ENCODE measurements at regions not wholly inside any gene's neighbourhood (a gene's known extent, or its start where the extent isn't known, plus 50 kb on each side); places are given as distances from the start of the nearest gene placed in this dataset.

DNA sequence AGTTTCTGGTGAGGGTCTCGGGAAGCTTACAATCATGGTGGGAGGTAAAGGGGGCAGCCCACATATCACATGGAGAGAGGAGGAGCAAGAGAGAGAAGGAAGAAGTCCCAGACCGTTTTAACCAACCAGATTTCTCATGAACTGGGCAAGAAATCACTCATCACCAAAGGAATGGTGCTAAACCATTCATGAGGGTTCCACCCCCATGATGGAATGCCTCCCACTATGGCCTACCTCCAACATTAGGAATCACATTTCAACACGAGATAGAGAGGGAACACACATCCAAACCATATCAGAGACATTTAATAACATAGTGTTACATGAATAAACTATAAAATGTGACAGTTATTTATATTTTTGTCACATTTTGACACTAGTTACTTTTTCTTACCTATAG is 214.8 kb upstream of the MAGI2 start:
- in situ Hi-C loops (cut with MboI): no loop called here
- TF ChIP-seq EZH2phosphoT487 (IDR thresholded peaks at IDR 0.05; ENCODE audit: insufficient read depth, low read depth) (no peak), EZH2 (IDR thresholded peaks at IDR 0.05; ENCODE audit: insufficient read depth, poor library complexity, severe bottlenecking) (no peak)
- WGBS, 2 experiments (ENCODE audit: low coverage in 1 of 2, low lambda C conversion rate in 2 of 2, missing lambda C conversion rate in 2 of 2): 22 to 31% methylated on average over 3 of the region's 3 CpGs

DNA sequence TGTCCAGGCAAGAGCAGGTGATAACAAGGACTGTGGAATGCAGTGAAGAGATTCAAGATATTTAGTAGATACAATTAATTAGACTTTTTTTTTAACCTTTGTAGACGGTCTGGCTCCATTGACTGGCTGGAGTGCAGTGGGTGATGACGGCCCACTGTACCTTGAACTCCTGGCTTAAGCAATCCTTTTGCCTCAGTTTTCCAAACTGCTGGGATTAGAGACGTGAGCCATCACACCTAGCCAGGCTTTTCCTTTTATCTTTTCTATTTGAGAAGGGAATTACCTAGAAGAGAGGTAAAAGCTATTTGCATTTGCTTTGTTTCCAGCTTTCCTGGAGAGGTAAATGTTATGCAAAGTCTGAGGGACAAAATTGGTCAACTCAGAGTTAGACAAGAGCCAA is 213.0 kb upstream of the MAGI2 start:
- 59 to 68% methylated on average over 3 of the region's 3 CpGs for WGBS, 2 experiments (ENCODE audit: low coverage in 1 of 2, low lambda C conversion rate in 2 of 2, missing lambda C conversion rate in 2 of 2)
- H3K4me2 ChIP-seq (ENCODE audit: unreplicated experiment): no peak overlapping the region
- no peak overlapping the region for H2AFZ ChIP-seq
- H4K20me1 ChIP-seq (ENCODE audit: insufficient read depth): no peaks in the 10 kb centered on the region
- TF ChIP-seq EZH2 (IDR thresholded peaks at IDR 0.05; ENCODE audit: insufficient read depth, poor library complexity, severe bottlenecking): no peak
- TF ChIP-seq EZH2phosphoT487 (IDR thresholded peaks at IDR 0.05; ENCODE audit: insufficient read depth, low read depth): no peak
- no peaks in the 10 kb centered on the region for H3K4me1 ChIP-seq (ENCODE audit: insufficient read depth)
- in situ Hi-C loops (cut with MboI): no loop called here
- H3F3A ChIP-seq (ENCODE audit: insufficient read depth): no peaks in the 10 kb centered on the region
- no peaks in the 10 kb centered on the region for H3K79me2 ChIP-seq (ENCODE audit: insufficient read depth)
- no peaks in the 10 kb centered on the region for H3K9me3 ChIP-seq (ENCODE audit: low read depth)
- no peak overlapping the region for H3K9ac ChIP-seq
- H3K27ac ChIP-seq: no peak overlapping the region
- H3K4me3 ChIP-seq: no peak overlapping the region
- no peak for DNase-seq
- H3K36me3 ChIP-seq (ENCODE audit: low read depth): no peaks in the 10 kb centered on the region
- H3K9me2 ChIP-seq (ENCODE audit: insufficient read depth): no peaks in the 10 kb centered on the region; the same call in 1 of the 2 replicates
- no peaks in the 10 kb centered on the region for H3K27me3 ChIP-seq (replicated peaks; ENCODE audit: insufficient read depth)

More for the DNA sequence above, 214.8 kb upstream of the MAGI2 start:
- no peaks in the 10 kb centered on the region for H3K9me3 ChIP-seq (ENCODE audit: low read depth)
- no peak overlapping the region for H3K9ac ChIP-seq
- H3F3A ChIP-seq (ENCODE audit: insufficient read depth): no peaks in the 10 kb centered on the region
- H3K36me3 ChIP-seq (ENCODE audit: low read depth): no peaks in the 10 kb centered on the region
- H3K4me3 ChIP-seq: no peak overlapping the region
- H3K4me1 ChIP-seq (ENCODE audit: insufficient read depth): no peaks in the 10 kb centered on the region
- no peaks in the 10 kb centered on the region for H3K79me2 ChIP-seq (ENCODE audit: insufficient read depth)
- H3K27ac ChIP-seq: no peak overlapping the region
- H2AFZ ChIP-seq: no peak overlapping the region
- H3K4me2 ChIP-seq (ENCODE audit: unreplicated experiment): no peak overlapping the region
- no peaks in the 10 kb centered on the region for H3K27me3 ChIP-seq (replicated peaks; ENCODE audit: insufficient read depth)
- no peaks in the 10 kb centered on the region for H4K20me1 ChIP-seq (ENCODE audit: insufficient read depth)
- peak; percentile 11 for DNase-seq
- no peaks in the 10 kb centered on the region; the same call in 1 of the 2 replicates for H3K9me2 ChIP-seq (ENCODE audit: insufficient read depth)

DNA sequence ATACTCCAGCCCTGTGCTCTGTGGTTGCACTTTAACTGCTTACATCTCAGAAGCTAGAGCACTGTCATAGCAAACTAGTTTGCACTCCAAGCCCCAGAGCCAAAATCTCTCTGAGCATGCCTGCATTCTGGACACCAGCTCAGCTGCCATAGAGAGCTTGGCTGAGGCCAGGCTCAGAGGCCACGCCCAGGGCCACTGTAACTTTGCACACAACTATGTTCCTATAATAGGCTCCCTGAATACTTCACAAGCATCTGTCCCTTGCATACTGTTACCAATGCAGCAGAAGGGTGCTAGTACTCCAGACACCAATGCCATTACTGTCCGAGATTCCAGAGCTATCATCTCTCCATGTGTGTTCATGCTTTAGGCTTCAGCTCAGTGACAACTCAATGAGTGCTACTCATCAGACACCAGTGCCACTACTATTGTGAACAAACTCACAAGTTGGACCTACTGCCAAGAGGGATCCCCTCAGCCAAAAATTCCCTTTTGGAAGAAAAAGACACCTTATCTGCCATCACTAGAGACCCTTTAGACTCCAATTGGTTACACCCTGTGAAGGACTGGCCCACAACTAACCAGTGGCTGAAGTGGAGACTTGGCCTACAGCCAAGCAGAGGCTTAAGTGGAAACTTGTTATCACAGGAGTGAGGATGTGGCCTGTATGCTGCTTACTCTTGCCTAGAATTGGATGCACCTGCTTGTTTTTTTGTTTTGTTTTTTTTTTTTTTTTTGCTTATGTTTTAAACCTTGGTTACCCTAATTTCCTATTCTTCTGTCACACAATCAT is 211.6 kb upstream of the MAGI2 start:
- TF ChIP-seq EZH2phosphoT487 (IDR thresholded peaks at IDR 0.05; ENCODE audit: insufficient read depth, low read depth) (no peak), EZH2 (IDR thresholded peaks at IDR 0.05; ENCODE audit: insufficient read depth, poor library complexity, severe bottlenecking) (no peak)
- Histone ChIP-seq H3K9me2 (ENCODE audit: insufficient read depth) (no peaks in the 10 kb centered on the region; the same call in 1 of the 2 replicates), H3K27ac (no peak overlapping the region), H4K20me1 (ENCODE audit: insufficient read depth) (no peaks in the 10 kb centered on the region), H2AFZ (no peak overlapping the region), H3K9ac (no peak overlapping the region), H3K9me3 (ENCODE audit: low read depth) (no peaks in the 10 kb centered on the region), H3K4me1 (ENCODE audit: insufficient read depth) (no peaks in the 10 kb centered on the region), H3K27me3 (replicated peaks; ENCODE audit: insufficient read depth) (no peaks in the 10 kb centered on the region), H3F3A (ENCODE audit: insufficient read depth) (no peaks in the 10 kb centered on the region), H3K4me2 (ENCODE audit: unreplicated experiment) (no peak overlapping the region), H3K79me2 (ENCODE audit: insufficient read depth) (no peaks in the 10 kb centered on the region), H3K4me3 (no peak overlapping the region), H3K36me3 (ENCODE audit: low read depth) (no peaks in the 10 kb centered on the region)
- 59 to 72% methylated on average over 2 of the region's 2 CpGs for WGBS, 2 experiments (ENCODE audit: low coverage in 1 of 2, low lambda C conversion rate in 2 of 2, missing lambda C conversion rate in 2 of 2)
- no peak for DNase-seq
- in situ Hi-C loops (cut with MboI): no loop called here

DNA sequence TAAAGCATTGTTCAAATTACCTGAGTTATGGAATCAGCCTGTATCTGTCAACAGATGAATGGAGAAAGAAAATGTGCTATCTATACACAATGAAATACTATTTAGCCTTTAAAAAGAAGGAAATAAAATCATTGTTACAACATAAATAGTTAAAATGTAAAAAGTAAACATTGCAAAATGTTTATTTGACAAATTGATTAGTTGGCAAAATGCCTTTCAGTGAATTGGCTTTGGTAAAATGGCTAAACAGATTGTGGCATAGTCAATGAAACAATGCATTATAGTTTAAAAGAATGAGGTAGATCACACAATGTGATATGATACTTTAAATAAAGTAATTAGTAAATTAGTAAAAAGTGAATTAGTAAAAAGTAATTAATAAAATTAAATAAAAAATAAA is 204.8 kb upstream of the MAGI2 start:
- Histone ChIP-seq H3K27me3 (replicated peaks; ENCODE audit: insufficient read depth) (no peaks in the 10 kb centered on the region), H3K36me3 (ENCODE audit: low read depth) (no peaks in the 10 kb centered on the region), H2AFZ (no peak overlapping the region), H3K4me3 (no peak overlapping the region), H3K4me2 (ENCODE audit: unreplicated experiment) (no peak overlapping the region), H3K27ac (no peak overlapping the region), H3F3A (ENCODE audit: insufficient read depth) (no peaks in the 10 kb centered on the region), H3K4me1 (ENCODE audit: insufficient read depth) (no peaks in the 10 kb centered on the region), H3K79me2 (ENCODE audit: insufficient read depth) (no peaks in the 10 kb centered on the region), H3K9me3 (ENCODE audit: low read depth) (no peaks in the 10 kb centered on the region), H3K9ac (no peak overlapping the region), H3K9me2 (ENCODE audit: insufficient read depth) (no peaks in the 10 kb centered on the region), H4K20me1 (ENCODE audit: insufficient read depth) (no peaks in the 10 kb centered on the region)
- TF ChIP-seq EZH2 (IDR thresholded peaks at IDR 0.05; ENCODE audit: insufficient read depth, poor library complexity, severe bottlenecking) (no peak), EZH2phosphoT487 (IDR thresholded peaks at IDR 0.05; ENCODE audit: insufficient read depth, low read depth) (no peak)
- in situ Hi-C loops (cut with MboI): no loop called here
- no peak for DNase-seq

All from GM23248 (cell line).